Right ventricle myocardium inferior (tissue), 1 donor: ENCODE measurements at regions not wholly inside any gene's neighbourhood (a gene's known extent, or its start where the extent isn't known, plus 50 kb on each side); places are given as distances from the start of the nearest gene placed in this dataset.
A peak's percentile ranks its signal among the peaks of the same experiment; 100 is the strongest.
"Not testable (repeated sequence)": the region's sequence is repeated elsewhere in the genome, so short reads cannot be mapped to it uniquely, and the experiment has no call there.

Experiments used
- ATAC-seq: fragments of 200-7000 bp; cut with Tn5 transposase; one replicate; pipeline ENCODE4 v1.9.1; 2020; ENCODE audit warnings: mild to moderate bottlenecking, moderate library complexity
- DNase-seq: peaks from one replicate; pipeline ENCODE4 v3.0.0; 2021; ENCODE audit errors: missing footprints
- intact Hi-C: fragments of 100-400 bp; cut with DNase I; formaldehyde crosslinking; loops from one replicate; pipeline ENCODE4 v1.11.0; 2022
- donor health status: DM: no; HTN: yes; CAD: no; lungs with severe emphysema.

DNA sequence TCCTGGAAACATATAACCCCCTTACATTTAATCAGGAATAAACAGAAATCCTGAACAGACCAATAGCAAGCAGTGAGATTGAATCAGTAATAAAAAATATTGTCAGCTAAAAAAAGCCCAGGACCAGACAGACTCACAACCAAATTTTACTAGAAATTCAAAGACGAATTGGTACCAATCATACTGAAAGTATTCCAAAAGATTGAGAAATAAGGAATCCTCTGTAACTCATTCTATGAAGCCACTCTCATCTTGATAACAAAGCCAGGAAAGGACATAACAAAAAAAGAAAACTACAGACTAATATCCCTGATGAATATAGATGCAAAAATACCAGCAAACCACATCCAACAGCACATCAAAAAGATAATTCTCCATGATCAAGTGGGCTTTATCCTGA is 714.0 kb downstream of the SEMA5A start:
- no peak for ATAC-seq
- DNase-seq = no peak
- intact Hi-C loops = no loop called here

GRCh38 chr5:8839361-8840055 is 706.4 kb downstream of the SEMA5A start:
- no peak for DNase-seq
- no peak for ATAC-seq

DNA sequence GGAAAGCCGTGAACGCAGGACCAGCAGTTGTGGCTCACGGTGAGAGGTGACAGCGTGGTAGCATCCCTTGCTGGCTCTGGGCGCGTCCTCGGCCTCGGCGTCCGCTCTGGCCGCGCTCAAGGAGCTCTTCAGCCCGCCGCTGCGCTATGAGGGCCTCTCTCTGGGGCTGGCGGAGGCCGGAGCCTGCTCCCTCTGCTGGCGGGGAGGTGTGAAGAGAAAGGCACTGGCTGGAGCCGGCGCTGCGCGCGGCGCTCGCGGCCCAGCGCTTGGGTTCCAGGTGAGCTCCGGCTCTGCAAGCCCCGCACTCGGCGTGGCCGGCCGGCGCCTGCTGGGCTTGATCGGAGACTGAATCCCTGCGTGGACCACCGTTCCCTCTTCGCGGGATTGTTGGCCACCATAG is 705.6 kb downstream of the SEMA5A start:
- ATAC-seq (no peak), DNase-seq (no peak)
- intact Hi-C loops = no loop called here

More at GRCh38 chr5:8839361-8840055, 706.4 kb downstream of the SEMA5A start:
- intact Hi-C loops = no loop called here

DNA sequence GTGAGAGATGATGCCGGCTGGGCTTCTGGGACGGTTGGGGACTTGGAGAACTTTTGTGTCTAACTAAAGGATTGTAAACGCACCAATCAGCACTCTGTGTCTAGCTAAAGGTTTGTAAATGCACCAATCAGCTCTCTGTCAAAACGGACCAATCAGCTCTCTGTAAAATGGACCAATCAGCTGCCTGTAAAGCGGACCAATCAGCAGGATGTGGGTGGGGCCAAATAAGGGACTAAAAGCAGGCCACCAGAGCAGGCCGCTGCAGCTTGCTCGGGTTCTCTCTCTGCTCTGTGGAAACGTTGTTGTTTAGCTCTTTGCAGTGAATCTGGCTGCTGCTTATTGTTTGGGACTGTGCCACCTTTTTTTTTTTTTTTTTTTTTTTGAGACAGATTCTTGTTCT is 705.1 kb downstream of the SEMA5A start:
- ATAC-seq, intact Hi-C loops, DNase-seq: not testable (repeated sequence)

DNA sequence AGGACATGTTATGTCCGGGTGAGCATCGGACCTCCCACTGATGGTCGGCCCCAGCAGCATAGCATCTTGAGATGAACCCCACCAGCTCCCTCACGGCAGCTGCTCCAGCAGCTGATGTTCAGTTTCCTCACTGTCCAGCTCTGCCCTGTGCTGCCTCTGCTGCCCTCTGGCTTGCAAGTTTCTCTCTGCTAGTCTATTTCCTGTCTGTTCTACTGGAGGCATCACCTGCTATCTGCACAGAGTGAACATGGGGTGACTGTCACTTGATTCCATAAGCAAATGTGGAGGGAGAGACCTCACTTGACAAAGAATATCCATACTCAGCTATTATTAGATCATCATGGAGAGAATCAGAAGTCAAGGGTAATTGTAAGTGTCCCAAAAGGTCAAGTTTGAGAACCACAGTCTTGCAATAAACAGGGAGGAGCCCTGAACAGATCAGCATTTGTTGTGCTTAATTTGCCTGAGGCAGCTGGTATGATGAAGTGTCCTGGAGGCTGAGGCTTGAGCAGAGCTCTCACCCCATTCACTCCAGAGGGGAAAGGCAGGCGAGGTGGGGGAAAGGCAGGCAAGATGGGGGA is 702.8 kb downstream of the SEMA5A start:
- intact Hi-C loops = no loop called here
- ATAC-seq = peak; percentile 35
- DNase-seq = no peak

- intact Hi-C loops = no loop called here
- DNase-seq = peak; percentile 72
- peak; percentile 91 for ATAC-seq
These were observed 702.1 kb downstream of the SEMA5A start for GRCh38 chr5:8843771-8844170.

- intact Hi-C loops = no loop called here
- DNase-seq (no peak), ATAC-seq (peak; percentile 26)
These were observed 701.7 kb downstream of the SEMA5A start for GRCh38 chr5:8844206-8844605.

DNA sequence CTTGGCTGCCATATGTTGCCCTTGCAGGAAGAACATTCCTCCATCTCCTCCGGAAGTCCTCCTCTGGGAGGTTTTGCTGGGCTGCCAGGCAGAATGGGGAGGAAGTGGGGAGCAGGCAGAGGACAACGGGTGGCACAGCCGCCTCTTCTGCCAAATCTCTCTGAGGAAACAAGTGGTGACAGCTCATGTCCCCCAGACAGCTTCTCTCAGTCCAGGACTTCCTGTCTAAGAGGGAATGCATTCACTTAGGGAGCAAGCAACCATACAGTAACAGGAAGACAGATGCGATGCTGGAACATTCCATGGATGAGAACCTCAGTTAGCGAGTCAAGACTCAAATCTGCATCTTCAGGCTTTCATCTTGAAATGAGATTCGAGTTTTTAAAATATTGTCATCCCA is 701.0 kb downstream of the SEMA5A start:
- no peak for ATAC-seq
- DNase-seq = no peak
- intact Hi-C loops = no loop called here

DNA sequence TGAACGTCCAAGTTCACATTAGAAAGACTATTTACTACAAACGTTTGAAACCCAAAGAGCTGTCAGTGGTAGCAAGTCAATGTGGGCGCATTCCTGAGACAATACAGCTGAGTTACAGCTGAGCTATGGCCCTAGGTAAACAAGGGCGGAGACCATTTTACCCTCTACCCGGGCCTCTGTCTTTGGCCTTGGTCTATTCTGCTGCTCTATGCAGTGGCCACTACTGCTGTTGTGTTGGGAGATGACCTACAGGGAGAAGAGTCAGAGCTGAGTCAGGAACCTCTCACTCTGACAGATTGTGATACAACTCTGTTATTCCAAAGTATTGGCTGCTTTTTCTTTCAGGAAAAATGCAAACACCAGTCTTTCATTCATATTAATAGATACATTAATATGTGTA is 700.6 kb downstream of the SEMA5A start:
- DNase-seq (no peak), ATAC-seq (no peak)
- intact Hi-C loops = no loop called here

DNA sequence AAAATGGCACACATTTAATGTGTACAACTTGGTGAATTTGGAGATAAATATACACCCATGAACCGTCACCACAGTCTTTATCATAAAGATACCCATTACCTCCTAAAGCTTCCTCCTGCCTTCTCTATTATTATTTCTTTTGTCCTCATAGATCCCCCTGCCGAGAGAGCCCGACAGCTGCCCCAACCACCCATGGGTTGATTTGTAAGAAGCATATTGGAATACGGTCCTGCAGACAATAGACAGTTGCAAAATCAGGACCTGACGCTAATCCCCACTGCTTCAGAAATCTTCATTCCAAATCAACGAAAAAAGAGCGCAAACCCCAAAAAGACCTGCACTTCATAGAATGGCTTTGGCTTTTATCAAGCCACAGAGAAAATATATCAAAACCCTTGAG is 697.5 kb downstream of the SEMA5A start:
- intact Hi-C loops = no loop called here
- DNase-seq (no peak), ATAC-seq (no peak)

DNA sequence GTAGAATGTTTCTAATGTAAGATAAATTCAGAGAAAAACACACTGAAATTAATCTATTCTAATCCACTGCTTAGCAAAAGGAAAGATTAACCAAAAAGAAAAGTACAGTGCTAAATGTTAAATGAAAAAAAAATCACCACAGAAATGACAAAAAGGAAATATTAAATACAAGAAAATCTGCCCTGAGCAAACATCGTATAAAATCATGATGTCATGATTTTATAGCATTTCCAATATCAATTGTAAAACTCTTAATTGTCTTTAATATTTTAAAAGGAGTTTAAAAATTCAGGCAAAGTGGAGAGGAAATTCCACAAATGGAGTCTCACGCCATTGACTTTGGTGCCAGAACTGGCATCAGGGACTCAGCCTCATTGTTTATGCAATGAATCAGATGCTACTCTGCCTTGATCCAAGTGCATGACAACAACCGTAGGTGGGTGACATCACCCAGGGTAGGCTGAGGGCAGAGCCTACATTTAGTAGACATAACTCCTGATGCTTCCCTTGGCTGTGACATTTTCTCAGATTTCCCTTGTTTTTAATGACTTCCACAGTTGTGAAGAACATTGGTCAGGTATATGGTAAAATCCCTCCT is 696.8 kb downstream of the SEMA5A start:
- intact Hi-C loops = no loop called here
- ATAC-seq (no peak), DNase-seq (no peak)

DNA sequence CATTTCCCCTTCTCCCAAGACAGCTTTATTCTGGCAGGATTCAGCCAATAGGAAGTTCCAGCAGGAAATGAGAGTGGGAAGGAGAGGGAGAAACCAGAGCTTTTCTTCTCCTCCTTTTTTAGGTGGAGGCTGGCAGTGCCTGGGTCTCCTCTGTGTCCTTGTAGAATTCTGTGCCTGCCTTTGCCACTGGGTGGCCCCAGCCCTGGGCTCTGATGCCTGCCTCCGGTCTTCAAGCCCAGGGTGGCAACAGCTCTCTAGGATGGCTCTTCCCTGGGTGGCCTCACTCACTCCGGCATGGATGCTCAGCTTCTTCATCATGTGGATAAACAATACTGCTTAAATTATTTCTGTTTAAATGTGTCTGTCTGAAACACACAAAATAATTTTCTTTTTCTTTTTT is 694.8 kb downstream of the SEMA5A start:
- no peak for ATAC-seq
- intact Hi-C loops = no loop called here

GRCh38 chr5:8857051-8857450 is 688.8 kb downstream of the SEMA5A start:
- DNase-seq = no peak
- intact Hi-C loops = no loop called here
- ATAC-seq = no peak

More for the DNA sequence above, 694.8 kb downstream of the SEMA5A start:
- DNase-seq = no peak

DNA sequence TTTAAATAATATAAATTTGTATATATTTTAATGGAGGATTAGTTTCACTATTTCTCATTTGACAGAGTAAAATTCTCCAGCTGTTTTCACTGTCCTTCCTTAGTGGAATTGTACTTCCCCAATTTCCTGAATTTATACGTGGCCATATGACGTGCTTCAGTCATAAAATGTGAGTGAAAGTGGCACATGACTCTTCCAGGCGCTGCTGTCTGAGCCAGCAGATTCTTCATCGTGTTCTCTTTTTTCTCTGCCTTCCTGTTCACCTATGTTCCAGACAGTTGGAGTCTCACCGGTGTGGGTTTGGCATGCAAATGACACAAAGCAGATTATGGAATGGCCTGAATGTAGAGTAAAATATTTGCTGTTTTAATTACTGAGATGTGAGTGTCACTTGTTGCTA is 684.1 kb downstream of the SEMA5A start:
- no peak for ATAC-seq
- DNase-seq = no peak
- intact Hi-C loops = no loop called here

GRCh38 chr5:8864053-8864452 is 681.8 kb downstream of the SEMA5A start:
- no peak for ATAC-seq

DNA sequence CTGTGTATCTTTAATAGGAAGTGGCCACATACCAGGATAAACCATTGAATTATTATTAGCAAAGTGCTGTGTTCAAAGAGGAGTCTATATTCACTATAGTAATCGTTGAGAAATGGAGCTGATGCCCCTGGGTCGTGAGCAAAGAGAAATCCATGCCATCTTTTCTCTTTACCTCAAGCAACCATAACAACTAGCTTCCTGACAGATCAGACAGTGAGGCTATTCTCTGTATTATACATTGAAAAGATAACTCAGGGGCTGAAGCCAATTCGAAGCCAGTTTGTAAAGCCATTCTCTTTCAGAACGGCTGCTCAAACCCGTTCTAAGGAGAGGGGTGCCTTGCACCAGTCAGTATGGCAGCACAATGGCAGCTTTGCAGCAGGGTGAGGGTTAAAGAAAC is 680.6 kb downstream of the SEMA5A start:
- no peak for ATAC-seq
- intact Hi-C loops = no loop called here
- DNase-seq = no peak

More at GRCh38 chr5:8864053-8864452, 681.8 kb downstream of the SEMA5A start:
- DNase-seq = no peak
- intact Hi-C loops = no loop called here

- no peak for ATAC-seq
- intact Hi-C loops = no loop called here
- DNase-seq = no peak
These were observed 680.0 kb downstream of the SEMA5A start for GRCh38 chr5:8865686-8866374.

DNA sequence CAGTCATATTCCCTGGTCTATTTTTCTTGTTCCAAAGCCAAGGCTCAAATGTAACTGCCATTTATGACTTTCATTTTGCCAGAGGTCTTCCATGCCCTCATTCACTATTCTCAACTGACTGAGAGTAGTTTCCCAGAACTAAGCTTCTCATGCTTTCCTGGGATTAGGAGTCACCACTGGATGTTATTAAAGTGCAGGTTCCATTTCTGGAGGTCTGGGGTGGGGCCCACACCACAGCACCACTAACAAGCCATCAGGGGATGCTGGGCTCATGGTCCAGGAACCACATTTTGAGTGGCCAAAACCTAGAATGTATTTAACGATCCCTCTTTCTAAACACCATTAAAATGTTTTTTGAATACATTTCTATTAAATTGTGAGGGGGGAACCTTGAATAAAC is 677.6 kb downstream of the SEMA5A start:
- ATAC-seq = no peak
- no peak for DNase-seq
- intact Hi-C loops = no loop called here

DNA sequence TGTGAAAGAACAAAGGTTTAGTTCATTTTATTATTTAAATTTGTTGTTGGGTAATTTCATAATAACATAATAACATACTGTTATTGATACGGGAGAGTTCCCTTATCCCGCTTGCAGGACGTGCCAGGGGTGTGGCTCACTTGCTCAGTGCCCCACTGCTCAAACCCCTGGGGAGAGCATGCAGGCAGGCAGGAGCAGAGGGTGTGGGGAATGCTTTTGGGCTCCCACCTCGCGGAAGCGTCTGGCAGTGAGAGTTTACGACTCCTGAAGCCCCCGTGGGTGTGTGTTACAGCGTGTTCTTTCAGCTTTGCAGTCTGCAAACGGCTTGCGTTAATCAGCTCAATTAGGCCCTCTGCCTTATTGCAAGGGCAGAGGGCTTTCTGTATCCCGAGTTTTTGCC is 675.9 kb downstream of the SEMA5A start:
- intact Hi-C loops = no loop called here
- DNase-seq = no peak
- ATAC-seq = no peak
